SU-DHL-6 (cell line): ENCODE measurements at regions not wholly inside any gene's neighbourhood (a gene's known extent, or its start where the extent isn't known, plus 50 kb on each side); places are given as distances from the start of the nearest gene placed in this dataset.

ENCODE experiments used
- EZH2phosphoT487 ChIP-seq: fragments of 200-600 bp; sonication (generic), shearing (Covaris generic); conservative IDR thresholded peaks from 2 replicates; pipeline ENCODE4 v1.6.1; 2018; ENCODE audit warnings: mild to moderate bottlenecking, antibody characterized with exemption, low read length, moderate library complexity, mixed read lengths
- TF ChIP-seq, protein P1 (sequence below): fragments of 200-600 bp; sonication (generic); IDR thresholded peaks from one replicate; pipeline ENCODE4 v1.5.1; 2017; ENCODE audit warnings: antibody characterized with exemption, mild to moderate bottlenecking, low read length, moderate library complexity; ENCODE audit not compliant: insufficient read depth, poor library complexity, severe bottlenecking

DNA sequence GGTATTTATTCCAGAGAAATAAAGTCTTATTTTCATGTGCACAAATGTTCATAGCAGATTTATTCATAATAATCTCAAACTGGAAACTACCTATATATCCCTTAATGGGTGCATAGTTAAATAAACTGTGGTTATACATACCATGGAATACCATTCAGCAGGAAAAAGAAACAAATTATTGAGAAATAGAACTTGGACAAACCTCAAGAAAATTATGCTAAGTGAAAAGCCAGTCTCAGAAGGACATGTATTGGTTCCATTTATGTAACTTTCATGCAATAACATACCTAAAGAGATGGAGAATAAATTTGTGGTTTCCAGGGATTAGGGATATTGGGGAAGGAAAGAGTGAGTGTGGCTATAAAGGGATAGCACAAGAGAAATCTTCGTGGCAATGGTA is 452.6 kb downstream of the SETBP1 start:
- TF ChIP-seq, protein P1, sequence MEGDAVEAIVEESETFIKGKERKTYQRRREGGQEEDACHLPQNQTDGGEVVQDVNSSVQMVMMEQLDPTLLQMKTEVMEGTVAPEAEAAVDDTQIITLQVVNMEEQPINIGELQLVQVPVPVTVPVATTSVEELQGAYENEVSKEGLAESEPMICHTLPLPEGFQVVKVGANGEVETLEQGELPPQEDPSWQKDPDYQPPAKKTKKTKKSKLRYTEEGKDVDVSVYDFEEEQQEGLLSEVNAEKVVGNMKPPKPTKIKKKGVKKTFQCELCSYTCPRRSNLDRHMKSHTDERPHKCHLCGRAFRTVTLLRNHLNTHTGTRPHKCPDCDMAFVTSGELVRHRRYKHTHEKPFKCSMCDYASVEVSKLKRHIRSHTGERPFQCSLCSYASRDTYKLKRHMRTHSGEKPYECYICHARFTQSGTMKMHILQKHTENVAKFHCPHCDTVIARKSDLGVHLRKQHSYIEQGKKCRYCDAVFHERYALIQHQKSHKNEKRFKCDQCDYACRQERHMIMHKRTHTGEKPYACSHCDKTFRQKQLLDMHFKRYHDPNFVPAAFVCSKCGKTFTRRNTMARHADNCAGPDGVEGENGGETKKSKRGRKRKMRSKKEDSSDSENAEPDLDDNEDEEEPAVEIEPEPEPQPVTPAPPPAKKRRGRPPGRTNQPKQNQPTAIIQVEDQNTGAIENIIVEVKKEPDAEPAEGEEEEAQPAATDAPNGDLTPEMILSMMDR, result no peak
- TF ChIP-seq EZH2phosphoT487, result no peak
